ENCODE measurements at regions not wholly inside any gene's neighbourhood (a gene's known extent, or its start where the extent isn't known, plus 50 kb on each side); places are given as distances from the start of the nearest gene placed in this dataset.

DNA sequence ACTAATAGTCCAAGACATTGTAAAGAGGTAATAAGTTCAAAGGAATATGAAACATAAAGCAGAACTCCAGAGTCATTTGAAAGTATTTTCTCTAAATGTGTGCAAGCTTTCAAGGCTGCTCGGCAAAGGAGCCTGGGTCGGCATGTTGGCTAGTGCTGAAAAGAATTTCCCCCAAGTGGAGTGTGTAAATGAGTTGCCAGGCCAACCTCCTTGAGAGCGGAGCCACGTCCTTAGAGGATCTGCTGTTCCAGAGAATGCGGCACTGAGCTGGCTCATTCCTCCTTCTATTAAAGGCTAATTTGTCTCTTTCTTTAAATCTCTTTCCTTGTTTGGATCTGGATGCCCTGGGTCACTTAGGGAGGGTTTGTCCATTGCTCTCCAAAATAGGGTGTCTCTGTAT is 127.5 kb downstream of the RDH14 start:
- Mint-ChIP-seq H3K27me3 (peaks cover 42% of the 10 kb centered on the region), H3K36me3 (ENCODE audit: insufficient read depth) (no peaks in the 10 kb centered on the region), H3K4me3 (no peak overlapping the region), H3K9me3 (no peaks in the 10 kb centered on the region), H3K27ac (ENCODE audit: low read depth) (no peak overlapping the region), H3K4me1 (no peaks in the 10 kb centered on the region)
- no peak for DNase-seq (ENCODE audit: low spot score in 2 of 2)
- ATAC-seq (replicated peaks; ENCODE audit: extremely low read depth, poor library complexity, severe bottlenecking), result no peak

DNA sequence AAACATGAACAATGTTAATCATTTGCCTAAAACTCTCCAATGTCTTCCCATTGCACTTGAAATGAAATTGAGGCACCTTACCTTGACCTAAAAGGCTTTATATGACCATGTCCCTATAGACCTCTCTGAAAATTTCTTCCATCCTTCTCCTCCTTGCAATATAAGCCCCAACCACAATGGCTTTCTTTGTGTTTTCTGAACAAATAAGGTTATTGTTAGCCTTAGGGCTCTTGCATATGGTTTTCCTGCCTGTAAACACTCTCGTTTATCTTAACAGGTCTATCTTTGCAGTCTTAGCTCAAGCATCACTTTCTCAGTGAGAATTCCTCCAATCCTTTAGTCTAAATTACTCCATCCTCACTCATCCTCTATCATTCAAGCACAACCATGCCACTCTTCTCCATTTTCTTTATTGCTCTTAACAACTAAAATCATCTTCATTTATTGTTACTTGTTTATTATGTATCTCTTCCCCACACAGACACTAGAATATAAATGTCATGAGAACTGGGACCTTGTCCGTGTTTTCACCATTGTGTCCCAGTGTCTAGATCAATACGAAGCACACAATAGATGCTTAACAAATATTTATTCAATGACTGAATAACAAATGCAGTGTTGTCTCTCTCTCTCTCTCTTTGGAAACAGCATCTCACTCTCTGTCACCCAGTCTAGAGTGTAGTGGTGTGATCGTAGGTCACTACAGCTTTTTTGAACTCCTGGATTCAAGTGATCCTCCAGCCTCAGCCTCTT is 129.3 kb downstream of the RDH14 start:
- no peak for DNase-seq (ENCODE audit: low spot score in 2 of 2)
- Mint-ChIP-seq H3K9me3 (no peaks in the 10 kb centered on the region), H3K27me3 (peaks cover 32% of the 10 kb centered on the region), H3K27ac (ENCODE audit: low read depth) (no peak overlapping the region), H3K36me3 (ENCODE audit: insufficient read depth) (no peaks in the 10 kb centered on the region), H3K4me3 (no peak overlapping the region), H3K4me1 (no peaks in the 10 kb centered on the region)
- ATAC-seq (replicated peaks; ENCODE audit: extremely low read depth, poor library complexity, severe bottlenecking), result no peak

DNA sequence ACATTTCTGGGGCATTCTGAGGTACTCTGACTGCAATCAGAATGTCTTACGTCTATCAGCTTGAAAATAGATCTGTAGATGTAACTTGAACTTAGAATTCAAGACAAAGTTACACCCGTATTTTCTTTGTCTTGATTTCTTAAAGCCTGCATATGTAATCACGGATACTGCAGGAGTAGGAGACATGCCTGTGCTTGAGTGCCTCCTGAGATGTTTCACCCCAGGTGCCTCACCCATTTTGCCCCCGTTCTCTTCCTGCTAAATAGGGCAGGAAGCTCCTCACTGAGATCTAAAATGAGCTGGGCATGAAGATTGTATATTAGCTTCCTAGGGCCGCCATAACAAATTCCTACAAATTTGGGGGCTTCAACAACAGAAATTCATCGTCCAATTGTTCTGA is 131.9 kb downstream of the RDH14 start:
- Mint-ChIP-seq H3K27me3 (peaks cover 36% of the 10 kb centered on the region), H3K4me1 (no peaks in the 10 kb centered on the region), H3K9me3 (no peaks in the 10 kb centered on the region), H3K4me3 (no peak overlapping the region), H3K27ac (ENCODE audit: low read depth) (no peak overlapping the region), H3K36me3 (ENCODE audit: insufficient read depth) (no peaks in the 10 kb centered on the region)
- ATAC-seq (replicated peaks; ENCODE audit: extremely low read depth, poor library complexity, severe bottlenecking), result no peak
- DNase-seq (ENCODE audit: low spot score in 2 of 2), result no peak

DNA sequence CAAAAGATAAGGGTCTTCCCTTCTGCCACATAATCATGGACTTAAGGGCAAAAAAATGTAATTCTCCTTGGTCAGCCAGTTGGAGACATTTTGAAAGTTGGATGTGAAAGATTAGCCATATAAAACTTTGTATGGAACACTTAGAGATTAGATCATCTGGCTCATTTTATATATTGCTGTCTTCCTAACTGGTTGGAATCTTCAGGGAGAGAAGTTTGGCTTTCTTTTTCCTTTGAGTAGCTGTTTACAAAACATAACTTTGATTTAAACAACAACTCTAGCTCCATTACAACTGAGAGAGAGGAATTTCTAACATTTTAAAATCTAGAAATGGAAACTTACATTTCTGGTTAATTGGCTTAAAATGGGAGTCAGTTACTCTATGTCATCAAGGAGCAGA is 132.7 kb downstream of the RDH14 start:
- Mint-ChIP-seq H3K27ac (ENCODE audit: low read depth) (no peak overlapping the region), H3K9me3 (no peaks in the 10 kb centered on the region), H3K4me1 (no peaks in the 10 kb centered on the region), H3K27me3 (peaks cover 36% of the 10 kb centered on the region), H3K36me3 (ENCODE audit: insufficient read depth) (no peaks in the 10 kb centered on the region), H3K4me3 (no peak overlapping the region)
- DNase-seq (ENCODE audit: low spot score in 2 of 2), result no peak
- ATAC-seq (replicated peaks; ENCODE audit: extremely low read depth, poor library complexity, severe bottlenecking), result no peak

DNA sequence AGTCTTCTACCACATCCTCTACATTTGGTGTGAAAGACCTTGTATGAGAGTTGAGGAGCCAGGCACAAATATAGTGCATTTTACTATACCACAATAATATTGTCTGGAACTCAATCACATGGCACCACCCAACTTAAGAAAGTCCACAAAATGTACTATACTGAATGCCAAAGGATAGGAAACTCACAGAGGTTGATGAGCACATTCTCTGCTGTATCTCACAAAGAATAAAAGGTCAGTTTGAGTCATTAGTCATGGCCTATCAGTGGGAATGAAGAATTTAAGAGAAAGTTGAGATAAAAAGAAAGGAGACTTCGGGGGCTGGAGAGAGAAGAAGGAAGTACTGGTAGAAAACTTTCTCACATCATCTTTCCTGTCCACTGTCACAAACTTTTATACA is 134.3 kb downstream of the RDH14 start:
- H3K9me3 Mint-ChIP-seq, result no peaks in the 10 kb centered on the region
- ATAC-seq (replicated peaks; ENCODE audit: extremely low read depth, poor library complexity, severe bottlenecking) (no peak), DNase-seq (ENCODE audit: low spot score in 2 of 2) (no peak)
- no peaks in the 10 kb centered on the region for H3K4me1 Mint-ChIP-seq
- H3K27me3 Mint-ChIP-seq, result peaks cover 29% of the 10 kb centered on the region
- H3K36me3 Mint-ChIP-seq (ENCODE audit: insufficient read depth), result no peaks in the 10 kb centered on the region
- no peak overlapping the region for H3K4me3 Mint-ChIP-seq
- no peak overlapping the region for H3K27ac Mint-ChIP-seq (ENCODE audit: low read depth)

DNA sequence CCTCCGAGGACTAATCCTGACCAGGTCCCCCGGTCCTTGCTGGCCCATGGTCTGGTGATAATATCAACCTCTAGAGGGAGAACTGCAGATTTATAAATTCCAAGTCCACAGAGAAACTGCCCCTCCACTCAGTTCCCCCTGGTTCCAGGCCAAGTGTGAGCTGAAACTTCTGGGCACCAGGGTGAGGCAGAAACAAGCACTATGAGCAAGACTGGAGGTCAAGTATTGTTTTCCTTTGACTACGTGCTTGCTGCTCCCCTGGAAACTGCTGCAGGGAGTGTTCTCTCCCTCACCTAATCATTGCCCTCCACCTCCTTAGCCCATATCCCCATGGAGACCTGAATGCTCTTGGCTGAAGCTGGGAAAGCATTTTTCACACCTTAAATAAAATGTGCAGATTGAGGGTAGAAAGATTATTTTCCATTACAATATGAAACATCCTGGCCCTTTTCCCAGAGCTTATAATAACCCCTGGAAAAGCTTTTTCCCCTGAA is 135.2 kb downstream of the RDH14 start:
- Mint-ChIP-seq H3K27me3 (peaks cover 29% of the 10 kb centered on the region), H3K9me3 (no peaks in the 10 kb centered on the region), H3K4me3 (no peak overlapping the region), H3K27ac (ENCODE audit: low read depth) (no peak overlapping the region), H3K36me3 (ENCODE audit: insufficient read depth) (no peaks in the 10 kb centered on the region), H3K4me1 (no peaks in the 10 kb centered on the region)
- no peak for DNase-seq (ENCODE audit: low spot score in 2 of 2)
- ATAC-seq (replicated peaks; ENCODE audit: extremely low read depth, poor library complexity, severe bottlenecking), result no peak

DNA sequence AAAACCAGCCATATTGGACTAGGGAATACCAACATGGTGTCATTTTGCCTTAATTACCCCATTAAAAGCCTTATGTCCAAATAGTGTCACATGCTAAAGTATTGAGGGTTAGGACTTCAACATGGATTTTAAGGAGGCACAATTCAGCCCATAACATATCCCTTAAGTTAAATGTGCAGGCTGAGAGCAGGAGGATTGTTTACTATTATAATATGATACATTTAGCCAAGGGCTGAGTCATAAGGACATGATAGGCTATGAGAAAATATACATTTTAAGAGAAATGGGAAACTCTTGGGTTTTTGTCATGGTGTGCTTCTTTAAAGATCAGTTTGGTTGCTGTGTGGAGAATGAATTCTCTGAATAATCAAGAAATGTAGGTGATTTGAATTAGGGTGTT is 136.8 kb downstream of the RDH14 start:
- H3K4me1 Mint-ChIP-seq, result no peaks in the 10 kb centered on the region
- DNase-seq (ENCODE audit: low spot score in 2 of 2) (no peak), ATAC-seq (replicated peaks; ENCODE audit: extremely low read depth, poor library complexity, severe bottlenecking) (no peak)
- H3K36me3 Mint-ChIP-seq (ENCODE audit: insufficient read depth), result no peaks in the 10 kb centered on the region
- no peaks in the 10 kb centered on the region for H3K9me3 Mint-ChIP-seq
- no peak overlapping the region for H3K27ac Mint-ChIP-seq (ENCODE audit: low read depth)
- H3K27me3 Mint-ChIP-seq, result peaks cover 20% of the 10 kb centered on the region
- no peak overlapping the region for H3K4me3 Mint-ChIP-seq

DNA sequence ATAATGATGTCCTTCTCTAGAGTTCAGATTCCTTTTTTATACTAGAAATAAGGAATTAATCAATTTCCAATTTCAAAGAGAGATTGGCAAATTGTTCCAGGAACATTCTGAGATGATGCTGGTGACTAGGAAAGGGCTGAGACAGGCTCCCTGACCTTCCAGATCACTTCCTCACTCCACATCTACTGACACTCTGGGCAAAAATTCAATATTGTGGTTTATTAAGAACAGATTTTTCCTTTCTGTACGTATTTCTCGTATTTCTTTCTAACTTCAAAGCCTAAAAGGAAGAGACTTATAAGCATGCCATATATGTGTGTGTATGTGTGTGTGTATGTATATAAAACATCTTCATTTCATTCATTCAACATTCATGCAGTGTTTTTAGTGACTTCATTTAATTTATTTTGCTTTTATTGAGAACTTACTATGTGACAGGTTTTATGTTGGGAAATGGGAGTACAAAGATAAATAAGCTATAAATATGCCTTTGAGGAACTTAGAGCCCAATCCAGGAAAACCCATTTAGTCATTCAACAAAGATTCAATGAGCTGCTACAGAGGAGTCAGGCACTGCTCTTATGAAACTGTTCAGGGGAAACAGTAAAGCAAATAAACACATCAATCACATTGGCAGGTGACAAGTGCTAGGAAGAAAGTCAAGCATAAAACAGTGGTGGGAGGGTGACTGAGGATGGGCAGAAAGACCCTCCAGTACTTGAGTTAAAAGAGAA is 137.9 kb downstream of the RDH14 start:
- DNase-seq (ENCODE audit: low spot score in 2 of 2), result no peak
- H3K27ac Mint-ChIP-seq (ENCODE audit: low read depth), result no peak overlapping the region
- peaks cover 20% of the 10 kb centered on the region for H3K27me3 Mint-ChIP-seq

DNA sequence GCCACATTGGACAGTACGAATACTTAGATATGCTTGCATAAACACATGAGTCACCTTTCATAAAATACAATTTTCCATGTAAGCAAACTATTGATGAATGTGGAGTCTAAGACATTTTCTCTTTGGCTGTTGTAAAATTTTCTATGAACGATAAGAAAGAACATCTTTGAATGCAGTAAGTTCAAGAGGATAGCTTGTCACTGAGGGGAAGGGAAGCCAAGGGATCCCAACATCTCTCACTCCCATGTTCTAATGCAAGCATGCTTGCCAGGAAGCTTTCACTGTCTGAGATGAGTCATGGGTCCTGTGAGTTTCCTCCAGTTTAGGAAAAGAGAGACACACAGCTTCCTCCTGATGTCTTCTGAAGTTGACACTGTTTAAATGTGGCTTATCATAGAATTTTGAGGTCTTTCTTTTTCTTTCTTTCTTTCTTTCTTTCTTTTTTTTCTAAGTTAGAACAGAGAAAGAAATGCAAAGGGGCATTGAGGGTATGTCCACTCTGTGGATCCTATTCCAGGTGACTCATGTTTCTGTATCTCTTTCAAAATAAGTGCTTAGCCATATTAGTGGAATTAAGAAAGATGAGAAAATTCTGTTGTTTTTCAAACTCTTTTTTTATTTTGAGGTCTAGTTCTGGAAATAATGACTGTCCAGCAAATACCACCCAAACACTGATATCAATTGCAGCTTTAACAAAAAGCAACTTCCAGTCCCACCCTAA is 146.6 kb downstream of the RDH14 start:
- H3K4me3 Mint-ChIP-seq, result no peak overlapping the region
- H3K36me3 Mint-ChIP-seq (ENCODE audit: insufficient read depth), result no peaks in the 10 kb centered on the region
- H3K27me3 Mint-ChIP-seq, result peaks cover 23% of the 10 kb centered on the region
- ATAC-seq (replicated peaks; ENCODE audit: extremely low read depth, poor library complexity, severe bottlenecking), result no peak
- no peaks in the 10 kb centered on the region for H3K4me1 Mint-ChIP-seq
- no peak for DNase-seq (ENCODE audit: low spot score in 2 of 2)
- H3K27ac Mint-ChIP-seq (ENCODE audit: low read depth), result no peak overlapping the region
- no peaks in the 10 kb centered on the region for H3K9me3 Mint-ChIP-seq

More for the DNA sequence above, 137.9 kb downstream of the RDH14 start:
- ATAC-seq (replicated peaks; ENCODE audit: extremely low read depth, poor library complexity, severe bottlenecking), result no peak
- no peak overlapping the region for H3K4me3 Mint-ChIP-seq
- no peaks in the 10 kb centered on the region for H3K4me1 Mint-ChIP-seq
- H3K9me3 Mint-ChIP-seq, result no peaks in the 10 kb centered on the region
- no peaks in the 10 kb centered on the region for H3K36me3 Mint-ChIP-seq (ENCODE audit: insufficient read depth)

DNA sequence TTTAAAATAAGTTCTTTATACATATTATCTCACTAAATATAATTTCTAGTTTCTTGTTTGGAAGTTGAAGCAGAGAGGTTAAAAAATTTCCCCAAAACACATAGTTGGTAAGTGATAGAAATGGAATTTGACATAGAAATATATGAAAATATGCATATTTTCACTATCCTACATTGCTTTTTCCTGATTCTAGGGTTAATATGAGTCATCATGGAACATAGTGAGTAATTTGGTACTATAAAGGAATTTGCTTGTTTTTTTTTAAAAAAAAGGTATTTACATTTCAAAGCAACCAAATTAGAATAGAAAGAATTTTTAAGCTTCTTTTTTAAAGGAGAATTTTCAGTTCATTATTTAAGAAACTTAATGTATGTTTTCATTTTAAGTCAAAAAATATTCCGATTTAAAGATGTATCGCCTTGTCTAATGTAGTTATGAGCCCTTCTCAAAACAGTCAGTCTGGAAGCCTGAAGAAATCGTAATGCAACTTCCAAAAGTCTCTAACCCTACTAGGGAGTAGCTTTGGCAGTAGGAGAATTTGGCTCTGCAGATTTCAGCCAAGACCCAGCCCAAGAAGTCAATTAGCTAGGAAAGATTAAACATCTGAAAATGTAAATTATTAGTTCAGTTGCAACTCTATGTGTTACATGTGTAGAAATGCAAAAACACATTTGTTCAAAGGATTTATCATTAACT is 147.3 kb downstream of the RDH14 start:
- DNase-seq (ENCODE audit: low spot score in 2 of 2), result no peak
- Mint-ChIP-seq H3K4me3 (no peak overlapping the region), H3K27ac (ENCODE audit: low read depth) (no peak overlapping the region), H3K9me3 (no peaks in the 10 kb centered on the region), H3K4me1 (no peaks in the 10 kb centered on the region), H3K36me3 (ENCODE audit: insufficient read depth) (no peaks in the 10 kb centered on the region), H3K27me3 (peaks cover 23% of the 10 kb centered on the region)
- ATAC-seq (replicated peaks; ENCODE audit: extremely low read depth, poor library complexity, severe bottlenecking), result no peak

DNA sequence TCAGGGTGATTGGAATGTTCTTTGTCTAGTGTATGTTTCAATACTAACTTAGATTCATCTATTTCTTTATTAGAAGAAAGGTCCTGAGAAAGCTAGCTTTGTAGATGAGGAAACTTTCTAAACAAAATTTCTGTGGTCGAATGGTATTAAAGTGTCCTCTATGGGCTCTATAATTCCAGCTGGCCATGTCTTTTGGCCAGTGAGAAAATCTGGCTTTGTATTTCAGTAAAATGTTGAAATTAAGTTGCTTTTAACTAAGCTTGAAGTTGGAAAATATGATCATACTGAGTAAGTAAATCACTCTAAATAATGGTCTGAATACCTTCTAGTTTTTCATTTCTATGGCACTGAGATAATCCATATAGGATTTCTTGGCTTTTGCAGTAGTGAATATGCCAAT is 148.8 kb downstream of the RDH14 start:
- no peaks in the 10 kb centered on the region for H3K36me3 Mint-ChIP-seq (ENCODE audit: insufficient read depth)
- H3K27me3 Mint-ChIP-seq, result peaks cover 23% of the 10 kb centered on the region
- H3K4me1 Mint-ChIP-seq, result no peaks in the 10 kb centered on the region
- H3K9me3 Mint-ChIP-seq, result no peaks in the 10 kb centered on the region
- H3K27ac Mint-ChIP-seq (ENCODE audit: low read depth), result no peak overlapping the region
- DNase-seq (ENCODE audit: low spot score in 2 of 2) (no peak), ATAC-seq (replicated peaks; ENCODE audit: extremely low read depth, poor library complexity, severe bottlenecking) (no peak)
- no peak overlapping the region for H3K4me3 Mint-ChIP-seq

DNA sequence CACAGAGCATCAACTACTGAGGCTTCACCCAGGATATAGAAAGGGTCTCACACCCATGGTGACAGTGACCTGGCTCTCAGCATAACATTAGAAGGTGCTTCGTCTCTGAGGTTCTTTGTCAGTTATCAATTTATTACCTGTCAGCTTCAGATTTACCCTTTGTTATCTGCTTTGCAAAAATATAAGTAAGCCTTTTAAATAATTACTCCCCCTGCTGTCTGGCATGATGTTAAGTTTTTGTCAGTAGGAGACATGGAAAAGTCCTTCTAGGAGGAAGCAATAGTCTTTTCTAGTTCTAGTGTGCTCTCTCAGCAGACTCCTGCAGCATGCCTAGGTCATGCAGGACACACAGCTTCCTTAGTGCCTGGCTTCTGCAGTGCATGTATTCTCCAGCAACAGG is 149.9 kb downstream of the RDH14 start:
- Mint-ChIP-seq H3K27ac (ENCODE audit: low read depth) (no peak overlapping the region), H3K36me3 (ENCODE audit: insufficient read depth) (no peaks in the 10 kb centered on the region), H3K27me3 (peaks cover 31% of the 10 kb centered on the region), H3K4me1 (no peaks in the 10 kb centered on the region), H3K9me3 (no peaks in the 10 kb centered on the region), H3K4me3 (no peak overlapping the region)
- no peak for DNase-seq (ENCODE audit: low spot score in 2 of 2)
- ATAC-seq (replicated peaks; ENCODE audit: extremely low read depth, poor library complexity, severe bottlenecking), result no peak

All from central memory CD8-positive, alpha-beta T cell (primary cell).